ENCODE measurements at regions not wholly inside any gene's neighbourhood (a gene's known extent, or its start where the extent isn't known, plus 50 kb on each side); places are given as distances from the start of the nearest gene placed in this dataset.

DNA sequence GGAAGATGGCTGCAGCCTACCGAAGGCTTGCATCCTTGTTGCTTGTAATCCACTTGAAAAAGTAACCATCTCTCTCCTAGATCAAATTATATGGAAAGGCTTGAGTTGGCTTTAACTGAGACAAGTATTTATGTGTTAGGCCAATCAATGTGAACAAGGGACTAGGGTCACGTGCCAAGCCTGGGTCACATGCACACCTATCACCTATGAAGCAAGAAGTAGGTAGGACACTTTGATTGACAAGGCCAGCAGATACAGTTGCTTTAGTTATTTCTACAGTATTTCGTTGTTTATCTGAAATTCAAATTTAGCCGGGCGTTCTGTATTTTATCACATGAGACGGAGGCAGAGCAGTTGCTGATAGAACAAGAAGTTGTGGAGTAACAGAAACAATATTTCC lies 212.3 kb upstream of the OTX2 start:
- no peak for DNase-seq (ENCODE audit: low read depth)
- no peak overlapping the region for H3K4me3 ChIP-seq (ENCODE audit: low read depth, low read length)

DNA sequence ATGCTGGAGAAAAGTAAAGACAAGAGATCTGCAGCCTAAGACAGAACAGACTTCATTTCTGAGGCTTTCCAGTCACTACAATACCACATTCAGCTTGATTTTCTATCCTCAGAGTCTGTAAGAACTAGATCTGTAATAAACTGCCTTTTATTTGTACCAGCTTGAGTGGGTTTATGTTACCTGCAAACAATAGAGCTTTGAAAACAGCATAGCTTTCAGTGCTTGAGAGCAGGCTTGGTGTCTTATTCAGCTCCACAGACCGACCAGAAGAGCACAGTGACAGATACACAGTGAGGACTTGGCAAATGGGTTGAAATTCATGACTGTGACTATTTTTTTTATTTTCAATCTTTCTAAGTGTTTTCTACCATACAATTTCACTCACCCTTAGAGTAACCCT lies 207.8 kb upstream of the OTX2 start:
- H3K4me3 ChIP-seq (ENCODE audit: low read depth, low read length): no peak overlapping the region
- no peak for DNase-seq (ENCODE audit: low read depth)
- TF ChIP-seq, protein P1, sequence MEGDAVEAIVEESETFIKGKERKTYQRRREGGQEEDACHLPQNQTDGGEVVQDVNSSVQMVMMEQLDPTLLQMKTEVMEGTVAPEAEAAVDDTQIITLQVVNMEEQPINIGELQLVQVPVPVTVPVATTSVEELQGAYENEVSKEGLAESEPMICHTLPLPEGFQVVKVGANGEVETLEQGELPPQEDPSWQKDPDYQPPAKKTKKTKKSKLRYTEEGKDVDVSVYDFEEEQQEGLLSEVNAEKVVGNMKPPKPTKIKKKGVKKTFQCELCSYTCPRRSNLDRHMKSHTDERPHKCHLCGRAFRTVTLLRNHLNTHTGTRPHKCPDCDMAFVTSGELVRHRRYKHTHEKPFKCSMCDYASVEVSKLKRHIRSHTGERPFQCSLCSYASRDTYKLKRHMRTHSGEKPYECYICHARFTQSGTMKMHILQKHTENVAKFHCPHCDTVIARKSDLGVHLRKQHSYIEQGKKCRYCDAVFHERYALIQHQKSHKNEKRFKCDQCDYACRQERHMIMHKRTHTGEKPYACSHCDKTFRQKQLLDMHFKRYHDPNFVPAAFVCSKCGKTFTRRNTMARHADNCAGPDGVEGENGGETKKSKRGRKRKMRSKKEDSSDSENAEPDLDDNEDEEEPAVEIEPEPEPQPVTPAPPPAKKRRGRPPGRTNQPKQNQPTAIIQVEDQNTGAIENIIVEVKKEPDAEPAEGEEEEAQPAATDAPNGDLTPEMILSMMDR (IDR thresholded peaks at IDR 0.05; ENCODE audit: insufficient read depth, low read depth, low read length, missing control alignments): no peak

More for the DNA sequence above, 212.3 kb upstream of the OTX2 start:
- TF ChIP-seq, protein P1 (IDR thresholded peaks at IDR 0.05; ENCODE audit: insufficient read depth, low read depth, low read length, missing control alignments): no peak

DNA sequence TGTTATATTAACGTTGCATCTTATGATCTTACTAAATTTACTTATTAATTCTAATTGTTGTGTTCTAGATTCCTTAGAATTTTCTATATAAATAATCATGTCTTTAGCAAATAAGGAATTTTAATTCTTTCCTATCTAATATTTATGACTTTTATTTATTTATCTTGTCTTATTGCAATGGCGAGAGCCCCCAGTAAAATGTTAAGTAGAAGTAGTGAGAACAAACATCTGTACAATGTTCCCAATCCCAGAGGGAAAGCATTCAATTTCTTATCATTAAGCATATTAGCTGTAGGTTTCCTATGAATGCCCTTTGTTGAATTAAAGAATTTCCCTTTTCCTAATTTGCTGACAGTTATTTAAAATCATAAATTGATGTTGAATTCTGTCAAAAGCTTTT lies 203.7 kb upstream of the OTX2 start:
- TF ChIP-seq, protein P1 (IDR thresholded peaks at IDR 0.05; ENCODE audit: insufficient read depth, low read depth, low read length, missing control alignments): no peak
- DNase-seq (ENCODE audit: low read depth): no peak
- no peak overlapping the region for H3K4me3 ChIP-seq (ENCODE audit: low read depth, low read length)

DNA sequence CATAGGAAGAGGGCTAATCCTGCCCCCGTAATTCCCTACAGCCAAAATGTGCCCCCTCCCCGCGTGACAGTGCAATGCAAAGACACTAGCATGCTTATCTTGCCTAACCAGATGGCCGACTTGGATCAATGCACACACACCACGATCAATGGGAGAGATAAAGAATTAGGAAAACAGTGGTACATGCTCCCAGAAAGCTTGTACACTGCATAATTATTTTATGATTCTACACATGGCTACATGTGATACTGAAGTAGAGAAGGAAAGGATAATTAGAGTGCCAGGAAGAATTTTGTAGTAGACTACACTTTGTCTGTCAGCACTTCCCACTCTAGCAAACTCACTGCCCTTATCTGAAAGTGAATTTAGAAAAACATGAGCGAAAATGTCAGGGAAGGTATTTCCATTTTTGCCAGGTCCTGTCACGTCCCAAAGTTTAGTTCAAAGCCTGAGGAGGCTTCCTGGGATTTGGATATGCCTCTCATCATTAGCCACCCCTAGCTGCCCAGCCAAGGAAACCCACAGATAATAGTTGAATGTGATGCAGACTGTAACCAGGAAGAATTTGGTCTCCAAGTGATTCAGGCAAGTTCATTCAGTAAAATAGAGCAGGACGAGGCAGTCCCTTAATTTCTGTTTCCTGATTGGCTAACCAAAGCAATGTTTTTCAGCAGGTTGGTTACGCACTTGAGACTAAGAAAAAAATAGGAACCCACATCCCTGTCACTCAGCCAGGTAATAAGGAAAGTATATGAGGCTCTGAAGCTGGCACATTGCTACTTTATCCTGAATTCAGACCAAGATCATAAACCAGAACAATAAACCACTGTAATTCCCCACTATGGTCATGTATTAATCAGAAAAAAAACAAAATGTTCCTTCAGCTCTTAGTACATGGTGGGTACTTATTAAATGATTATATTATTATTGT lies 199.6 kb upstream of the OTX2 start:
- DNase-seq (ENCODE audit: low read depth): no peak
- H3K4me3 ChIP-seq (ENCODE audit: low read depth, low read length): no peak overlapping the region
- TF ChIP-seq, protein P1 (IDR thresholded peaks at IDR 0.05; ENCODE audit: insufficient read depth, low read depth, low read length, missing control alignments): no peak

DNA sequence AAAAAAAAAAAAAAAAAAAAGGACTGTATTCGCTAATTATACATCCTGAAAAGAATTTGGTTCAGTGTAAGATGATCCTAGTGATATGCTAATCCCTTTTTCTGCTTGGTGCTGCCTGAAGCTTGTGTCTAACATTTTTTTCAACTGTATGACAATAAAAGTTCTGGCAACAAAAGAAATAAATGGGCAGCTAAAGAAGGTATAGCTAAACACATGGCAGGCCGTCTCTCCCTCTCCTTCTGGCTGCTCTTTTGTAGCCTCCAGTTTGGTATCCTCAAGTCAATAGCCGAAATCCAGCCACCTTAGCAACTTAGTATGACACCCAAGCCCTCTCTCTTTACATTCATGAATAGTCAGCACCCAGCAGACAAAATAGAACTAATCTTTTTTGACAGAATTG lies 198.3 kb upstream of the OTX2 start:
- DNase-seq (ENCODE audit: low read depth): no peak
- no peak overlapping the region for H3K4me3 ChIP-seq (ENCODE audit: low read depth, low read length)
- TF ChIP-seq, protein P1 (IDR thresholded peaks at IDR 0.05; ENCODE audit: insufficient read depth, low read depth, low read length, missing control alignments): no peak

DNA sequence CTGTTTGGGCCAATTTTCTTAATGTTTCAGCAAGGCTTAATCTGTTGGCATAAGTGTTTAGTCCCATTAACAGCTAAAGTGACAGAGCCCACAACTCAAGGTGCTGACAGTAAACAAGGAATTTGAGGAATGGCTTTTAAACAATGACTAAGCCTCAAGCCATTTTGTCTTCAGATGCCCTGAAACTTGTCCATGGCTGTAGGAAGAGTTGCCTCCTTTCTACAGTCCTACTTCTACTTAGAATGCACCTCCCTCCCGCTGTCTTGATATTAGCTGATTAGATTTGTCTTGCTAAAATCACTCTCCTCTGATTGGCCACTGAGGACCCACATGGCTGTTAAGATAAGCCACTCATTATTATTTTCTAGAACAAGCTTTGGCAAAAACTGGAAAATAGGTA lies 188.4 kb upstream of the OTX2 start:
- no peak overlapping the region for H3K4me3 ChIP-seq (ENCODE audit: low read depth, low read length)
- no peak for DNase-seq (ENCODE audit: low read depth)
- TF ChIP-seq, protein P1 (IDR thresholded peaks at IDR 0.05; ENCODE audit: insufficient read depth, low read depth, low read length, missing control alignments): no peak
